ENCODE measurements at regions not wholly inside any gene's neighbourhood (a gene's known extent, or its start where the extent isn't known, plus 50 kb on each side); places are given as distances from the start of the nearest gene placed in this dataset.

DNA sequence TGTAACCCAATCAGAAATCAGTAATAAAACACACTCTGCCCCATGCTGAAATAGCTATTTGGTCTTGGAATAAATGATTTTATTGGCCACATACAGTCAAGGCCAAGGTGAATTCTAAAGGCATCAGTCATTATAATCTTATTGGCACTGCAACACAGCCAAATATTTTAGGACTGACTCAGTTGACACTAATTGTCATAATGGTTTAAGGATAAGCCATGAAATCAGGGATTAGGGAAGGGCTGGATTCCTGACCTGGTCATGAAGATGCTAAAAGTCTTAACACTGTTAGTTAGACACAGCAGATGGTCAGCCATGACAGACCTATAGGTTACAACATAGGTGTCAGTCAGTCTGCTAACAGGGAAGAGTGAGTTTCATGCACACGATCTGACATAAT, 330.3 kb upstream of the NPSR1 start:
- Histone ChIP-seq H4K5ac (ENCODE audit: insufficient read length, low read depth, low read length) (no peak overlapping the region), H2BK15ac (ENCODE audit: low read depth, low read length) (no peak overlapping the region), H2BK20ac (ENCODE audit: low read depth, low read length, poor library complexity, severe bottlenecking) (no peak overlapping the region), H3K9me3 (ENCODE audit: control insufficient read depth, low read depth, low read length) (no peaks in the 10 kb centered on the region), H3K27me3 (ENCODE audit: insufficient read depth, low read length) (no peaks in the 10 kb centered on the region), H3K79me2 (ENCODE audit: insufficient read depth, low read length) (no peaks in the 10 kb centered on the region), H2BK12ac (ENCODE audit: insufficient read length, low read depth, low read length) (no peak overlapping the region), H3K4me2 (ENCODE audit: insufficient read depth, insufficient read length, low read length) (no peak overlapping the region), H2AK5ac (ENCODE audit: insufficient read length, low read length) (no peak overlapping the region), H3K14ac (ENCODE audit: insufficient read depth, low read length) (no peak overlapping the region), H3K4me1 (ENCODE audit: insufficient read depth, low read length) (no peaks in the 10 kb centered on the region), H3K79me1 (ENCODE audit: insufficient read depth, low read depth, low read length, poor library complexity, severe bottlenecking) (no peaks in the 10 kb centered on the region), H3K23me2 (ENCODE audit: insufficient read length, low read depth, low read length, poor library complexity, severe bottlenecking) (no peaks in the 10 kb centered on the region), H4K8ac (replicated peaks; ENCODE audit: insufficient read length, low read depth, low read length) (no peak overlapping the region), H4K91ac (ENCODE audit: insufficient read length, low read depth, low read length) (no peak overlapping the region), H3K4ac (ENCODE audit: low read depth, low read length) (no peak overlapping the region), H3K23ac (ENCODE audit: insufficient read length, low read depth, low read length) (no peak overlapping the region), H2AFZ (ENCODE audit: low read length) (no peak overlapping the region), H3K9ac (ENCODE audit: extremely low read depth, insufficient read length, low read length) (no peak overlapping the region), H3K56ac (ENCODE audit: insufficient read length, low read depth, low read length) (no peak overlapping the region), H3T11ph (ENCODE audit: low read length) (no peak overlapping the region), H2BK5ac (ENCODE audit: insufficient read length, low read length) (no peak overlapping the region), H2BK120ac (ENCODE audit: low read depth, low read length, poor library complexity, severe bottlenecking) (no peak overlapping the region), H4K20me1 (ENCODE audit: control insufficient read depth, insufficient read depth, insufficient read length) (no peaks in the 10 kb centered on the region), H3K18ac (ENCODE audit: insufficient read length, low read depth, low read length) (no peak overlapping the region), H3K27ac (ENCODE audit: insufficient read length, low read depth, low read length) (no peak overlapping the region)
- no peak overlapping the region; a peak in 1 of 7 replicates for H3K27ac Mint-ChIP-seq
- no peaks in the 10 kb centered on the region for H3K36me3 Mint-ChIP-seq (ENCODE audit: insufficient read depth in 1 of 3, low read depth in 3 of 3)
- no peaks in the 10 kb centered on the region for H3K9me3 Mint-ChIP-seq
- peaks cover 4 to 8% of the 10 kb centered on the region in 2 experiments for H3K4me1 Mint-ChIP-seq
- no peak overlapping the region for H3K4me3 Mint-ChIP-seq
- TF ChIP-seq, protein P1, sequence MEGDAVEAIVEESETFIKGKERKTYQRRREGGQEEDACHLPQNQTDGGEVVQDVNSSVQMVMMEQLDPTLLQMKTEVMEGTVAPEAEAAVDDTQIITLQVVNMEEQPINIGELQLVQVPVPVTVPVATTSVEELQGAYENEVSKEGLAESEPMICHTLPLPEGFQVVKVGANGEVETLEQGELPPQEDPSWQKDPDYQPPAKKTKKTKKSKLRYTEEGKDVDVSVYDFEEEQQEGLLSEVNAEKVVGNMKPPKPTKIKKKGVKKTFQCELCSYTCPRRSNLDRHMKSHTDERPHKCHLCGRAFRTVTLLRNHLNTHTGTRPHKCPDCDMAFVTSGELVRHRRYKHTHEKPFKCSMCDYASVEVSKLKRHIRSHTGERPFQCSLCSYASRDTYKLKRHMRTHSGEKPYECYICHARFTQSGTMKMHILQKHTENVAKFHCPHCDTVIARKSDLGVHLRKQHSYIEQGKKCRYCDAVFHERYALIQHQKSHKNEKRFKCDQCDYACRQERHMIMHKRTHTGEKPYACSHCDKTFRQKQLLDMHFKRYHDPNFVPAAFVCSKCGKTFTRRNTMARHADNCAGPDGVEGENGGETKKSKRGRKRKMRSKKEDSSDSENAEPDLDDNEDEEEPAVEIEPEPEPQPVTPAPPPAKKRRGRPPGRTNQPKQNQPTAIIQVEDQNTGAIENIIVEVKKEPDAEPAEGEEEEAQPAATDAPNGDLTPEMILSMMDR (conservative IDR thresholded peaks at IDR 0.05) = no peak
- DNase-seq = no peak
- WGBS (ENCODE audit: extremely low coverage, insufficient read length, low lambda C conversion rate) = no CpG with 5 or more reads among the region's 1 CpG
- H3K27me3 Mint-ChIP-seq (ENCODE audit: low read depth) = no peaks in the 10 kb centered on the region

Data from H9 (cell line).